HG02884 (cell line): ENCODE measurements at regions not wholly inside any gene's neighbourhood (a gene's known extent, or its start where the extent isn't known, plus 50 kb on each side); places are given as distances from the start of the nearest gene placed in this dataset.

Experiments used
- ATAC-seq: cut with Tn5 transposase; IDR thresholded peaks from one replicate; pipeline ENCODE4 v1.9.1; 2021; ENCODE audit warnings: mild to moderate bottlenecking, moderate library complexity; ENCODE audit not compliant: unreplicated experiment

GRCh38 chr9:80883426-80883825 lies 805.9 kb downstream of the TLE1 start:
- ATAC-seq: no peak

GRCh38 chr9:80881940-80882339 lies 807.4 kb downstream of the TLE1 start:
- ATAC-seq: no peak

- ATAC-seq: no peak
Observed at GRCh38 chr9:80881320-80881719, 808.0 kb downstream of the TLE1 start.

GRCh38 chr9:80878556-80878955 lies 810.8 kb downstream of the TLE1 start:
- no peak for ATAC-seq

GRCh38 chr9:80875947-80876346 lies 813.4 kb downstream of the TLE1 start:
- no peak for ATAC-seq

- no peak for ATAC-seq
Observed at GRCh38 chr9:80874276-80874675, 815.1 kb downstream of the TLE1 start.

GRCh38 chr9:80873861-80874260 lies 815.5 kb downstream of the TLE1 start:
- no peak for ATAC-seq

- no peak for ATAC-seq
Observed at GRCh38 chr9:80871596-80871995, 817.8 kb downstream of the TLE1 start.

- no peak for ATAC-seq
Observed at GRCh38 chr9:80867731-80868130, 821.6 kb downstream of the TLE1 start.

- ATAC-seq: no peak
Observed at GRCh38 chr9:80866576-80867227, 822.6 kb downstream of the TLE1 start.

GRCh38 chr9:80866121-80866520 lies 823.2 kb downstream of the TLE1 start:
- no peak for ATAC-seq

GRCh38 chr9:80843028-80843427 lies 846.3 kb downstream of the TLE1 start:
- no peak for ATAC-seq

- no peak for ATAC-seq
Observed at GRCh38 chr9:80842389-80842788, 847.0 kb downstream of the TLE1 start.

- ATAC-seq: no peak
Observed at GRCh38 chr9:80841888-80842287, 847.5 kb downstream of the TLE1 start.

- ATAC-seq: no peak
Observed at GRCh38 chr9:80839821-80840675, 849.3 kb downstream of the TLE1 start.

GRCh38 chr9:80836013-80836412 lies 853.3 kb downstream of the TLE1 start:
- no peak for ATAC-seq

- no peak for ATAC-seq
Observed at GRCh38 chr9:80831751-80832150, 857.6 kb downstream of the TLE1 start.

GRCh38 chr9:80811656-80812055 lies 877.7 kb downstream of the TLE1 start:
- ATAC-seq: no peak

GRCh38 chr9:80811003-80811402 lies 878.3 kb downstream of the TLE1 start:
- no peak for ATAC-seq

GRCh38 chr9:80806671-80807070 lies 882.7 kb downstream of the TLE1 start:
- ATAC-seq: no peak

GRCh38 chr9:80804873-80805272 lies 884.5 kb downstream of the TLE1 start:
- ATAC-seq: no peak
